Pons (tissue), 1 donor: ENCODE measurements at regions not wholly inside any gene's neighbourhood (a gene's known extent, or its start where the extent isn't known, plus 50 kb on each side); places are given as distances from the start of the nearest gene placed in this dataset.

Experiments
- DNase-seq: peaks from one replicate; pipeline ENCODE4 v3.0.0-alpha.2; 2016; ENCODE audit warnings: low spot score

DNA sequence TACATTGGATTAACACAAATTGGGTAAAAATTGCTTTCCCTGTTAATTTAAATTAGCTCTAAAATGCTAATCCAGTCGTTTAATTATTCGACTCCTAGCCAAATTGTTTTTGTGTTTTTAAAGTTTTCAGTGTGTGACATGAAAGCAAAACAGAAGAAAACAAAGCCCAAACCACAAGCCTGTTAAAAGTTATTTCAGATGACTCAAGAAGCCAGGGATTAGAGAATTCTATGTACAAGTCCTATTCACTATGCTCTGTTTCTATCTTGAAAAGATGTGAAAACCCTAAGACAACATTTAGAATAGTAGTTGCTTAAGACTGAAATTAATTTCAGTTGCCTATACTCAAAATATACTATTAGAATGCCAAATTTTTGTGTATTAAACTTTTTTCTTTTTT is 294.8 kb upstream of the ADAMTS5 start:
- peak; percentile 12 for DNase-seq

DNA sequence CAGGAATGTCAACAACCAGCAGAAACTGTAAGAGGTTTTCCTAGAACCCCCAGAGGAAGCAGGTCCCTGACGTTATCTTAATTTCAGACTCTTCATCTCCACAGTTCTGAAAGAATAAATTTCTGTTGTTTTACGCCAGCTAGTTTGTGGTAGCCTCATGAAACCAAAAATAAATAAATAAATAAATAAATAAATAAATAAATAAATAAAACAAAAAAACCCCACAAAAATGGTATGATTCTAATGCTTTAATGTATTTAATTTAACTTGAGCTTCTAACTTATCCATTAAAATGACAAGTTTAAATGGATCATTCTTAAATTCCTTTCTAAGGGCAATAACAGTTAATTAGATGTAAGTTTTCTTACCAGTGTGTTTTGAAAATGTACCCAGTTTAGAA is 293.8 kb upstream of the ADAMTS5 start:
- DNase-seq: no peak

DNA sequence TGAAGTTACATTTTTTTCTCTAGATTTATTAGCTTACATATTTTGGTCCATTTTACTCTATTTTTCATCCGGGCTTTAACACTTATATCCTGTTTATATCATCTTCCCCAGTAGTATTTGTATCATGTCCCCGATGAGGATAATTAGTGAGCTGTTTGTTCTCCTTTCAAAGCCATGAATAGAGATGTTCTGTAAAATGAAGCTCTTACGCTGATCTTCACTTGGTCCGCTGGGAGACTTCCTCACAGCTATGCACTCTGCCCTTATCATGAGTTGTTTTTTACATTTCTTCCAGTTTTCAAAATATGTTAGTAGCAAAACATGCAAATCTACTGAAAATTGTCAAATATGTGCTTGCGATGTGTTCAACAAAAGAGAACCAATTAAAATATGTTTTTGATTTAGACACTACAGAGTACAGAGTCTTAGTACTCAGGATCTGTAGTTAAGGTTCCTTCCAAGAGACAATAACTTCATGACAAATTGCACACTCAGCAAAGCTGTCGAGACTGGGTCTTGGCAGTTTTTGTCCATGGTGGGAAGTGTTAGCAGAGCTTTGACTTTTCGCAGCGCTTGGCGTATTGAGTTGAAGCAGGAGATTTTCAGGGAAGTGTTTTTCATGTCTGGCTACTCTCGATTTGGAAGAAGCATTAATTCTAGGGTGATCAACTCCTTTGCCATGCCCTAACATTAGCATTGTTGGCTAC is 292.0 kb upstream of the ADAMTS5 start:
- no peak for DNase-seq

DNA sequence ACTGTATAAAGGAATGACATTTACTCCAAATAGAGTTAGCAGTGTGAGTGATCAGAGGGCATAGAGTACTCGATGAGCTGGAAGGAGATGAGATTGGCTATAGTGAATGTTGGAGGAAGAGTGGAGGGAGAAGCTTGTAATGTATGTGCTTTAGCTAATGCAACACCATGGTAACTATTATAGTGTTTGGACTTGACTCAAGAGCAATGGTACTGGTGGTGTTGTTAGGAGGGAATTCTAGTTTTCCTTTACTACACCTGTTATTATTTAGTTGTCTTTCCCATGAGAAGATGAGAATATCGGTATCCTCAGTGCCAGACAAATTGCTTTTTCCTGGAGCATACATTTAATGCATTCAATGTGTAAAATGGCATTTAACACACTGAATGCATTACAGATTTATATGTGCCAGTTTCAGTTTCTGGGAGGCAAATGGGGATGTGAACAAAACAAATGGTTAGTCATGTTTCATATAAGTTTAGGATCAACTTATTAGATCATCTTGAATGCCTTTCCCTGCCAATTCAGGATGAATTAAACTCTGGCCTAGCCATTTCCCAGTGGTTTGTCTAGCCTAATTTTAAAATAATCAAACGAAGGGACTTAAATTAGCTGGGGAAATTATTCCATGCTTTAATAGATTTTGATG is 291.1 kb upstream of the ADAMTS5 start:
- DNase-seq: no peak

DNA sequence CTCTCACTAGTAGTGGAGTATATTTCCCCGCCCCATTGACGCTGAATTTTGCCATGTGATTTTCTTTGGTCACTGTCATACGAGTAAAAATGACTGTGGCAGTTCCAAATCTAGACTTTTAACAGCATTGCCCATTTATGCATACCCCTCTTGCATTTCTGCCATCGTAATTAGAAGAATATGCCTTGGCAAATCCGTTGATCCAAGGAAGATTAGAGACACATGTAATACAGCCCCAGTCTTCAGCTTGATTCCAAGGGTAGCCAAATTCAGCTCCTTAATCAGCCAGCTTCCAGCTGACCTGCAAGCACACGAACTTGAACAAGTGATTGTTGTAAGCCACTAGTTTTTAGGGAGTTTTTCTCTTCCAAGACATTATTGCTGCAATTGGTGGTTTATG is 290.3 kb upstream of the ADAMTS5 start:
- DNase-seq: no peak

DNA sequence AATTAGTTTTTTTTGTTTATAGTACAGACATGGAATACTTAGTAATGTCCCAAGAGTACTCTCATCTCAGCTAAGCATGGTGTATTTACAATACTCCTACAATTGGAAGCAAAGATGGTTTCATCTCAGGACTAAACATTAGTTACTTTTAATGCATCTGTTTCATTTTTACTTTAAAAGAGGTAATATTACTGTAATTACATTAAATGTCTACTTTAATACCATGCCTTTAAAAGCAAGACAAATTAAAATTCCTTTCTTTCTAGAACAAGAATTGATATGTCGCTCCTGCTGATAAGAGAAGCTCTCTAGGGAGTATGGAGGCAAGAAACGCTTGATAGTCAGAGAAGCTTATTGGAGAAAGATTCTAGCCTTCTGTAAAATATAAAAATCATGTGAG is 284.9 kb upstream of the ADAMTS5 start:
- no peak for DNase-seq

DNA sequence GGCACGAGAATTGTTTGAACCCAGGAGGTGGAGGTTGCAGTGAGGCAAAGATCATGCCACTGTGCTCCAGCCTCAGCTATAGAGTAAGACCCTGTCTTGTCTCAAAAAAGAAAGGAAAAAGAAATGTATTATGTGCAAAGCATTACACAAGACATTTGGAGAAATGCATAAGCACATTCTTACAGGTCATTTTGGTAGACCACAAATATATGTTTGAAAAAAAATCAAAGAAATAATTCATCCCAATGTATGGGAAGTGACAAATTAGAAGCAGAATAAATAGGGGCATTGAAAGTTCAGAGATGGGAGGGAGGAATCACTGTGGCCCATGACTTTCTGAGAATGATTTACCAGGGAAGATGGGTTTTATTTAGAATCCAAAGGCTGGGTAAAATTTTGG is 283.5 kb upstream of the ADAMTS5 start:
- no peak for DNase-seq

DNA sequence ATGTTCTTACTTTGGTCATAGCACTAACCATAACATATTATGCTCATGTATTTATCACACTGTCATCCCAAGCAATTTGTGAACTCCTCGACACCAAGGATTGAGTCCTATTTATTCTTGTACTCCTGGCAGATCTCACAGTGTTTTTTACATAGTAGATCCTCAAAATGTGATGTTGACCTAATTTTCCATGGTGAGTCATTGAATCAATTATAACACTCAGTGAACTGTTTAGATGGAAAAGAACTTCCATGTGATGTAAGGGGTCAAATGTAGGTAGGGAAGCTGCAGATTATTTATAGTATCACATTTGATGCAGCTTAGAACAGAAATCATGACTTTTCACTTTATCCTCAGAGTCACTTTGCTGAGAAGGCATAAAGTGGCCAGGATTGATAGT is 281.9 kb upstream of the ADAMTS5 start:
- DNase-seq: no peak

DNA sequence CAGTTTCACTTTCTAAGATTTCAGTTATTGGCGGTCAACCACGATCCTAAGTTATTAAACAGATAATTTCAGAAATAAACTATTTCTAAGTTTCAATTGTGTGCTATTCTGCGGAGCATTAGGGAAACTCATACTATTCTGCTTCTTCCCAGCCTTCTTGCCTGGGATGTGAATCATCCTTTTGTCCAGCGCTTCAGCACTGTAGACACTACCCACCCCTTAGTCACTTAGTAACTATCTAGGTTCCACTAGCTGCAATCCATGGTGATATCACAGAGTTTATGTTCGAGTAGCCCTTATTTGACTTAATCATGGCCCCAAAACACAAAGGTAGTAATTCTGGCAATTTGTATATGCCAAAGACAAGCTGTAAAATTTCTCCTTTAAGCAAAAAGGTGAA is 279.9 kb upstream of the ADAMTS5 start:
- no peak for DNase-seq

DNA sequence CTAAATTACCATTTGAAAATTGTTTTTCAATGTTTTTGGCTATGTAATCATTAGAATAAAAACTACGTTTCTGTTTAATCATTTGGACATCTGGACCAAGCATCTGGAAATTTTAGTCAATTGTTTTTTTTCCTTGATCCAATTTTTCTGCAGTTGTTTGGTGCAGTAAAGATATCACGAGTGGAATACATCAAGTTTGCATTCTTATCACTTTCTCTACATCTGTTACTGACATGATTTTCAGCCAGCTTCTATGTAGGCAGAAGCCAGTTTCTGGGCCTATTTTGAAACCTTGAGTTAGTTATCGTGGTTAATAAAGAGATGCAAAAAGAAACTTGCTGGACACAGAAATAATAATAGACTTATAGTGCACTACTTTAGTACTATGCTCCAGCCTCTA is 277.9 kb upstream of the ADAMTS5 start:
- no peak for DNase-seq

DNA sequence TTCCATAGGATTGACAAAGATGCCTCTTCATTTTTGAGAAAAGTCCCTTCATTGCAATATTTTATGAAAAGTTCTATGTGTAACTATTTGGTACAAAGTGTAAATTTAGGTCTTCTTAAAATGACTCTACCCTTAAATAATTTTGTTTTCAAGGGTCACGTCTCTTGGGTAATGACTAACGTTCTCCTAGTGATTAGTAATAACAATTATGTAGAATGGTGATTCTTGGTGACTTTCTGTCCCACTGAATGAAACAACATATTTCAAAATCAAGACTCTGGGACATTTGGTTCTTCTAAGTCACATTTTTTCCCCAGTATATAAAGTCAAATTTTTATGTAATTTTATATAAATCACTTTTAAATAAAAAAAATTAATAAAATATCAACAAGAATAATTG is 277.5 kb upstream of the ADAMTS5 start:
- no peak for DNase-seq

DNA sequence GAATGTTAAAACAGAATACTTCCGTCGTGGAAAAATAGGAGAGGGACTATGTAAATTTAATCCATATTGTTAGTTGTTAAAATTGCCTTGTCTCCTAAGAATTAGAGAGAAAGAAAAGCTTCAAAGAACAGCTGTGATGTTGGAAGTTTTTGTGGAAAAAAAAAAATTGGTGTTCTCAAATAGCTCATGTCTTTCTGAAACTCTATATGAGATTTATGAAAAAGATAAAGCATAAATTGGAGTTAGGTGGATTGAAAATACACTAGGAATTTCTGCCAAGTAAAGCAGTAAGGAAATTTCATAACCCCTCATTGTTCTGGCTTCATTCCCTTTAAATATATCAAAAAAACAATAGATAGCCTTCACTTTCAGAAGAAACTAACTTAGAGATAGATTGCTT is 274.0 kb upstream of the ADAMTS5 start:
- DNase-seq: no peak

DNA sequence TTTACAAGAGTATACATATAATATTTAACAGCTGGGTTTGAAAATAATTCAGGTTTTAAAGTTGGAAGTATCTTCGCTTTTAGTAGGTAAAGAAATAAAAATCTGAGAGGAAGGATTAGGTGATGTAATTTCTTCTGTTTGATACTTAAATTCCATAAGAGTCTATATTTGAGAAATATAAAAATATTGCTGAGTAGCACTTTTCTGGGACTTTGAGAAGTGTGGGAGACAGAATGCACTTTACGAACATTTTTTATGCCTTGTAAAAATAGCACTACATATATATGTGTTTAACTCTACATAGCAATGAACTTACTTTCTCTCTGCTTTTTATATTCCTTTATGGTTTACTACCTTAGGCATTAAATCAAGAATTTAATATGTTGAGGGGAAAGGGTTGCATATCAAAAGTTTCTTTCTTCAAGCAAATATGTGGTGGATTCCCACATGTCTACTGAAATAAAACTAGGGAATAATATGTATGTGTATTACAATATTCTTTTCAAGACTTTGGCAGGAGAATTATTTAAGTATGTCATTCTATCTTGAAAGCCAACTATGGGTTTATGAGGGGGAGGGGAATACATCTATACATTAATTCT is 266.7 kb upstream of the ADAMTS5 start:
- no peak for DNase-seq

DNA sequence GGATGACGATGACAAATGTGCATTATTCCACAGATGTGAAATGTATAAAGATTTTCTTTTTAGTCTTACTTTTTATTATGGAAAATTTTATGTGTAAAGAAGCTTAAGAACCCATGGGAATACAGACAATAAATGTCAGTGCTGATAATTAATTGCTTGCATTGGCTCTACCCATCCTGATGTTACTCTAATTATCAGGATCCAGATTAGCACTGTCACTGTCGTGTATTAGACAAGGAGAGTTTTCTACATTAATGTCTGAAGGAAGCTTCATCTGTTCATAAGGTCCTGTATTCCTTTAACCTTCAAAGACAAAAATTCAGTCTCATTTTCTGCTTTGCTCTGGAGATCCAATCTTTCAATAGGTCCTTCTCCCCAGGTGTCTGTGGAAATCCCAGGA is 259.1 kb upstream of the ADAMTS5 start:
- no peak for DNase-seq

DNA sequence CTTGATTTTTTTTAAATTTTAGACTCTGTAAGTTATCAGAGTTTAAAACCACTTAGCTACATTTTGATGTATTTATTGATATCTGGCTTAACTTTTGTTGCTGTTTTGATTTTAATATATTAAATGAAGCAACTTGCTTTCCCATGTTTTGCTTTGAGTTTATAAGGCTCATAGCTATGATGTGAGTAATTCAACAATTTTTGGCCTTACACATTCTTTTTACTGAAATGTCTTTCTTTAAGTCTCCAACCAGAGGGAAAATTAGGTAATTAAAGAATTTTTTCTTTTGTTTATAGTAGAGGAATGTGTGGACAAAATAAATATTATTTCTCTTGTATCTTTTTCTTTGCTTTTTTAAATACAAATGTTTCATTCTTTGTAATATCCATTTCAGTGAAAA is 258.3 kb upstream of the ADAMTS5 start:
- DNase-seq: no peak

DNA sequence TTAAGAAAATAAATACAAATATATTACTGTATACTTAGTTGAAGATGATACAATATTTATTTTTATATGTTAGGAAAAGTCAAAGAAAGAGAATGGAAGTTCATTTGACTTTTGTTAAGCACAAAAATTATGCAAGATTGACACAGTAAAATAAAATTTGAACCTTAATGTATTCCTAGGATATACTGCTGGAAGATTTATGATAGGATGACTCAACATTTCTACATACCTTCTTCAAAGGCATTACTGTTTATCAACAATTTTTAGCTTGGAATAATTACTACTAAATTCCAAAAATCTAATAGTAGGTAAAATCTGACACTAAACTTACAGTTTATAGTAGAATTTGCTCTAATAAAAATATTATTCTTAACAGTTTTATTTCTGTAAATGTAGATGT is 257.3 kb upstream of the ADAMTS5 start:
- DNase-seq: no peak

DNA sequence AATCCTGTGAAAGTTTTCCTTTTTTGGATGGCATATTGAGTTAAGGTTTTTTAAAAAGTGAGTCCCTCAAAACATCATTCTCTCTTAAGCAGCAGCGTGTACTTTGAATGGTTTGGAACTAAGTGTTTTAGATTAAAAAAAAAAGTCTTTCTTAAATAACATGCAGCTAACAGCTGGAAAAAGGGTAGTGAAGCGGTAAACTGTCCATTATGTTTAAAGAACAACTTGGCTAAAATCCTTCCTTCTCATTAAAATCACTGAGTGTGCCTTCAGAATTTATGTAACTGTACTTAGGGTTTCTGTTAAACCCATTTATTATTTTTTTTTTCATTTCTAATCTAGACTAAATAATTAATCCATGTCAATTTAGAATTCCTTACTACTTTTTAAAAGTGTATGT is 254.2 kb upstream of the ADAMTS5 start:
- DNase-seq: no peak

DNA sequence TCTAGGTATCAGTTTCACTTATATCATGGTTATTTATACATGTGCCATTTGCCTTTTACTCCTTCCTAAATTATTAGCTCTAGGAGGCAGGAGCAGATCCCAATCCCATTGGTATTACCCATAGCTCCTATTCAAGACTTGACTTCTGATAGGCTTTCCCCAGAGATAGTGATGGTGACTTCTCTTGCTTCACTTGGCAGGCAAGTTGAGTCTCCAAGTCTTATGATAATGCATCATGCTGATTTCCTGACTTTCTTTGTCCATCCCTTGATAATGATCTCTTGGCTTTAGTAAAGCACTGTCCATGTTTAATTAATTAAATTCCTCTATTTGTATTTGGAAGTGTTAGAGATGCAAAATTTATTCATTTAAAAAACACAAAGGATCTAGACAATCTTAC is 253.5 kb upstream of the ADAMTS5 start:
- no peak for DNase-seq

DNA sequence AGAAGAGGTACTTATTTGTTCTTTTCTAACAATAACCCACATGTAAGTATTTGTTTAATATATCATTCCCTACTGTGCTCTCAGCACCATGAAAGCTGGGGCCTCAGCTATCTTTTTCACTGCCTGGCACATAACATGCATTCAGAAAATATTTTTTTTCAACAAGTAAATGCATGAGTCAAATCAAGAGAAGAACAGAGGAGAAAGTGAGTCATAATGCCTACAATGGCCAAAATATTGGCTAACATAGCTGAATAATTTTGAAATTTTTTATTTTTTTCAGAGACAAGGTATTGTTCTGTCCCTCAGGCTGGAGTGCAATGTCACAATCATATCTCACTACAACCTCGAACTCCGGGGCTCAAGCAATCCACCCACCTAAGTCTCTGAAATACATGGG is 252.2 kb upstream of the ADAMTS5 start:
- no peak for DNase-seq

DNA sequence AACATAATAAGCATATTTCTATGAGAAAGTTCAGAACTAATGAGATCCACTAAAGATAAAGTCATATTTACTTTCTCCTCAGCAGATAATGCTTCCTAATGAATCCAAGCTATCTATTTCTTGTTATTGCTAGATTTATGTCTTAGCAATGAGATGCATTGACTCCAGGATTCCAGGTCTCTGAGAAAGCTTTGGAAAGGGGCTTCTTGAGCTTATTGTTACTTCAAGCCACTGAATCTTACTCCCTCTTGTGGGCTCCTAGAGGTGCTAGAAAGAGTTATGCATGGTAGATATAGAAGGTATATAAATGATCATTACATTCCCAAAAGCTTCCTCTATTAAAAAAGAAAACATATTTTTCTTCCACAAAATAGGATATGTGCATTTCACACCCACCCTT is 246.4 kb upstream of the ADAMTS5 start:
- DNase-seq: no peak

DNA sequence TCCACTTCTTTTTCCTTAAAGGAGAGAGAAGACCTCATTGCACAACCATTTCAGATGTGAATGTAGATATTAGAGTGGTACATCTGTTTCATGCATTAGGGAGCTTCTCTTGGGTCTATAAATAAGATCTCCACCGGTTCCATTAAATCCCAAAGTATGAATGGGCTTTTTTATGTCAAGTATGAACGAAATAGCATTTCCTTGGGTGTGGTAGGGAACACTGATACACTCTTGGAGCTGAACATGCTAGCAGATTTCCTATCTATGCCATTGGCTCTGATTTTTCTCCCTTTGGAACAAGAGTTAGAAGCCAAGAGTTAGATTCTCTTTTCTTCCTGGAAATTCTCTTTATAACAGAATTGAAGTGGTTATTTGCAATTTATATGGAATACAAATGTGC is 245.6 kb upstream of the ADAMTS5 start:
- no peak for DNase-seq

DNA sequence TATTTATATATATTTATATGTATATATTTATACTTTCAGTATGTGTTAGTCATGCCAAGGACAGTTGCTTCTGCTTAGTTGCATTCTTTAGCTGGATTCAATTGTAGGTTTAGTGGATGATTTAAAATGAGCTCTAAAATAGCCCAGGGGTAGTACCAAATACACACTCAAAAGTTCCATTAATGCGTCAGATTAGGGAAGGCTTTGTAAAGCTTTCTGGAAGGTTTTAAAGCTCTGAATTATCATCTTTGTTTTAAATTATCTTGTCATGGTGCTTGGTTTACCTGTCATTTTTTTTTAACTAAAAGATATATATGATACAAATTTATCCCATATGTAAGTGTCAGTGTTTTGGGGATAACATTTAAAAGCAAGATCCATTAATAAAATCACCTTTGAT is 242.7 kb upstream of the ADAMTS5 start:
- no peak for DNase-seq

DNA sequence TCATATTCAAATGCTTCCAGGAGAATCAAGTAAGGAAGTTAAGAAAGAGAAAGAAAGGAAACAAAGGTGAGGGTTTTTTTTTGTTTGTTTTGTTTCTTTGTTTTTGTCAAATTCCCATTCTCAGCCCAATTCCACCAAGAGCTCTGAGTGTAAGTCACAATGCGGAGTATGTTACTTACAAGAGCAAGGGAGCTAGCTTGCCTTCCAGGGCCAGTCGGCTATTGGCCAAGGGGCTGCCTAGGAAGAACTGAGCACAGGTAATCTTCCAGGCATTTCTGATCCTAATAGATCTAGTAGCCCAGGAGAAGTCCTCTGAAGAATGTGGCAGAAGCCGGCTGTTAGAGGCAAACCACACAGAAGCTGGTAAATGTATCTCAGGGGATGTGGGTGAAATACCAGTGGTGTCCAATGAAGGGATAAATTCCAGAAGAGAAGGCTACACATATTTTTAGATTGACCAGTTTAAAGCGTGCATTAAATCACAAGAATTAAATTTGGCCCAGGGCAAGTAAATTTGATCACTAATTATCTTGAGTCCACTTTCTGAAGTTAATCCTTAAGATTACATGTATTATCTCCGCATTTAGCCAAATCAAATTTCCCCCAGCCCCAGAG is 239.6 kb upstream of the ADAMTS5 start:
- no peak for DNase-seq
